CD1c-positive myeloid dendritic cell (primary cell): ENCODE measurements at regions not wholly inside any gene's neighbourhood (a gene's known extent, or its start where the extent isn't known, plus 50 kb on each side); places are given as distances from the start of the nearest gene placed in this dataset.

Source experiments
- DNase-seq: peaks from one replicate; pipeline ENCODE4 v3.0.0-alpha.2; 2016; ENCODE audit errors: extremely low spot score

DNA sequence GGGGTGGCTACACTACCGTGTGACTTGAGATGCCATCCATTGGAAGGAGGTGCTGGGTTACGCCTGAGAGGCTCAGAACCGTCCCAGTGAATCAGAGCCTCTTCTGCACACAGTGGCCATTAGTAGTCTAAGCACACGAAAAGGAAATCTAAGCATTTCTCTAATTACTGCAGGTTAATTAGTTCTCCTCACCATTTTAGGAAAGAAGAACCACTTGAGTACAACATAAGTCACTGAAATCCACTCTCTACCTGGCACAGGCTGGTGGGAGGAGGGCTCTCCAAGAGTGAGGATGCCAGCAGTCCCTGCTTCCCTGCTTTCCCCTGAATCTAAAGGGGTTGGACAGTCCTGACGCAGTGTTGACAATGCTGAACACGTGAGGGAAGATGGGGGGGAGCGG, 606.3 kb downstream of the NPHP4 start:
- DNase-seq = no peak

DNA sequence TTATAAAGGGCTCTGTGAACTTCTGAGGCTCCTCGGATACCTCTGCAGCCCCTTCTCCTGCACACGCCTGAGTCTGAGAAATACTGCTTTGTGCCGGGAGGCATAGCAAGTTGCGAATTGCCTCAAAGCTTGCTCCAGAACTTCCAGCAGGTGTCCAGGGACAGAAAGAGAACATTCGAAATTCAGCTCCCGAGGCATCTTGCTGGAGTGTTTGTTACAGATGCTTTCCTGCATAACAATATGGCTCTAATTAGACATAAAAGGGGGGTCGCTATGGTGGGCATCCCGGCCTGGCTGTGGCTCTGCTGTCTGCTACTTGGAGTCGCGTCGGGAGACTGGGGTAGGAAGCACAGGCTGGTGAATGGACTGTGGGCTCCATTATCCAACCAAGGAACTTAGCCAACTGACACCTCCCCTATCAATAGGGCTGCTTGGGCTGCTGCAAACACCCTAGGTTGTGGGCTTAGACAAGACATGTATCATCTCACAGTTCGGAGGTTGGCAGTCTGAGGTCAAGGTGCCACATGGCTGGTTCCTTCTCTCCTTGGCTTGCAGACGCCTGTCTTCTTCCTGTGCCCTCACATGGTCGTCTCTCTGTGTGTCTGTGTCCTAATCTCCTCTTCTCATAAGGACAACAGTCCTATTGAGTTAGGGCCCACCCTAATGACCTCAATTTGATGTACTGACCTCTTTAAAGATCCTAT, 607.0 kb downstream of the NPHP4 start:
- DNase-seq = no peak

DNA sequence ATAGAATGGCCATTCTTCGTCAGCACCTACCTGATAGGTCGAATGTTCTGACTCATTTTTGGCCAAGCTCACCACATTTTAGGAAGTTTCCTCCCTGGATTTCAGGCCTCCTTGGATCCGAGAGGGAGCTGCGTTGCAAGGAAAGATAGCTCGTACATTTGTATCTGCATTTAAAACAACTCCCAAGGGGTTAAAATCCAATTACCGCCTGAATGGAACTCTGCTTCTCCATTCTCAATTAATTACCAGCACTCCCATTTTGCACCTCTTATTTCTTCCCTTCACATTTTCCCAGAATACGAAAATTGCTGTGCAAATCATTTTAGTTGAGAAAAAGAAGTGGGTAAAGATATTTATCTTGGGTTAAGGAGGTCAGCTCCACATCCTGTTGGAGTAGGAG, 610.7 kb downstream of the NPHP4 start:
- no peak for DNase-seq

DNA sequence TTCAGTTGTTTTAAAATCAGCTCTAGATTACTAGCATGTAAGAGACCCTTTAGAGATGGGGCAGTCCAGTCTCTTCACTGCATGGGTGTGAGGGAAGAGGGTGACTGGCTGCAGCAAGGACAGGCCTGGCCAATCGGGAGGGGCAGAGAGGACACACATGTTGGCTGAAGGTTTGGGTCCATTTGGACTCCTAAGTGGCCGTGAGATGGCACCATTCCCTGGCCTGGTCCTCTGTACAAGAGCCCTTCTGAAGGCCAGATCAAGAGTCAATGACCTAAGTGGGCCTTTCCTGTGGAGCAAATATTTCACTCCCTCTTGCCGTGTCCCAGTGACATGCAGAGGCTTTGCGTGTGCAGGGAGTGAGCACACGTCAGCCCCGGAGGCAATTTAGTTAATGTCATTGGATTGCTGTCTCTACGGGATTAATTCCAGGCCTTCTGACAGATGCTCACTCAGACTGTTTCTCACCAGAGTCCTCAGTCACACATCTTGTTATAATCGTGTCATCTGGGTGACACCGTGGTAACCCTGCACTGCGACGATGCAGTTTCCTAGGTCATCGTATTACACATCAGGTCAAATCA, 613.0 kb downstream of the NPHP4 start:
- DNase-seq = no peak

DNA sequence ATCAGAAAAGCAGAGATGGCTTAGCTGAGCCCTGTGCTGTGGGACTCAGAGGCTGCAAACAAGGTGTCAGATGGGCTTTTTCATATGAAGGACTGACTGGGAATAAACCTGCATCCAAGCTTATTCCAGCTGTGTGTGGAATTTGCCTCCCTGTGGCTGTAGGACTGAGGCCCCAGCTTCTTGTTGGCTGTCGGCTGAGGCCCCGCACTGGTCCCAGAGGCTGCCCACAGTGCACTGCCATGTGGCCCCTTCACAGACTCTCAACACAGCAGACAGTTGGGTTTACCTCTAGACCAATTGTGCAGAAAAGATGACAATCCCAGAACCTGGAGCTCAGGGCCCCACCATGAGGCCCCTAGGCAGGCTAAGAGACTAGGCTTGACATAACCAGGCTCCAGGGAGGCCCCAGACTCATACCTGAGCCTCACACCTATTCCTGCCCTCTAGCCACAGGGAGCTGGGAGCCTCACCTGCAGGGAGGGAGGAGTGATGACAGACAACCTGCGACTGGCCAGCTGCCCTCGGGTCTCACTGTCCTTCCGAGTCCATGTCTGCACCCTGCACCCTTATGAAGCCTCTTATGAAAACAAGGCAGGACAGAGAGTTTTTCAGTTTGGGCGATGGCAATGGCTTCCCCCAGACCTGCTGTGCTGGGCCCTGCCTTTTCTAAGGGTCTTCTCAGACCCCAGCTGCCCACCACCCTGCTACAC, 615.5 kb downstream of the NPHP4 start:
- no peak for DNase-seq

DNA sequence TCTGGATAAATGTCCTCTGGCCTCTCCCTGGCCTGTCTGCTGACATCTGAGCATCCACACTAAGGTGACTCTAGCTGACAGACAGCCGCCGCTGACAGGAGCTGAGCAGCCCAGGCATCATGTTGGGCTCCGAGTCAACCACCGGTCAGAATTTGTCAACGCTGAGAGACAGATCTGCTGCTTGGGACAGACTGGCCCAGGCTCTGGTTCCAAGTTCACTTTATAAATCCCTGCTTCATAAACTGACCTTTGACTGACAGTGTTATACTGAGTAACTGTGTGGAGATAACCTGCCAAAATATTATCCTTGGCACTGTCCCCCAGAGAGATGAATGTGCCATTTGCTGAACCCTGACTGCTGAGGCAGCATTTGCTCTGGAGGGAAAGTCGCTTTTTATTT, 616.7 kb downstream of the NPHP4 start:
- DNase-seq = no peak

DNA sequence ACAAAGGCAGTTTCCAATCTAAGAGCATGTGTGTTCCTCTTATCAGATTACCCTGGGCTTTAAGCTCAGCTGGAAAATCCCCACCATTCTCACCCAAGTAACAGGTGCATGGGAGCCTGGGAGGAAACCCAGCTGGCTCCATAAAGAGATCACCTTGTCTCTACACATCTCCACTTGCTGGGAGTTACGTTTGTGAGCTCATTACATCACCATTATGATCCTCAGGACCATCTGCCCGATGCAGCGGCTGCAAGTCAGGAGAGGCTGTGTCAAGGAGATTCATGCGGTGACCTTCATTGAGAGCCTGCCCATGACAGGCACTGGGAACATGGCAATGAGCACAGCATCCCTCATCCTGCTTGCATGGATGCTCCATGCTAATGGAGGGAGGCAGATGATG, 618.0 kb downstream of the NPHP4 start:
- DNase-seq = no peak

DNA sequence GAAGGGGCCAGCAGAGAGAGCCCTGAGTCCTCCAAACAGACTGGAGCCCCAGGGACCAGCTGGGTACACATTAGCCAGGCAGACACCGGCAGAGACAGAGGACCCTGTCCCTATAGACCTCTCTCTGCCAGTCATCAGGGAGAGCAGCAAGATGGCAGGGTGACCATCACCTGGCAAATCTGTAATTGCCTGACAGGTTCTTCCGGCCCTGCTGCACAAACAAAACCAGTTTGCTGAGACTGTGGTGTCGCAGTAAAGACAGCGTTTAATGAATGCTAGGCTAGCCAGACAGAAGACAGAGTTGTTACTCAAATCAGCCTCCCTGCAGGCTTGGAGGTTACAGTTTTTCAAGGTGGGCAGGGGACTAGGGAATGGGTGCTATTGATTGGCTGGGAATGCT, 618.9 kb downstream of the NPHP4 start:
- no peak for DNase-seq

DNA sequence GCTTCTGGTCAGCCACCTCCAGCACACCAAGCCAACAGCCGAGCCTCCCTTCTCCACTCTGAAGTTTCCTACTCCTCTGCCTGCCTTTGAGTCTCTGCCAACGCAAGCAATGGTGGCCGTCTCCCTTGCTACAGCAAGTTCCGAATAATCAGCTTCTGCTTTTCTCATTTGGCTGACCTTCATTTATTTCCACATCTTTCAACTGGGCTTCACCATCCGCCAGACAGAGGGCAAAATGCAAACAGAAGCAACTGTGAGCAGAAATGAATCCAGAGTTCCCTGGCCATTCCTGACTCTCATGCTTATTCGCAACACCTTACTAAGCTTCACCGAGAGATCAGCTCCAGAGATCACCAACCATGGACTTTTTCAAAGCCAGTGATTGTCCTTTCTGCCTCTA, 621.0 kb downstream of the NPHP4 start:
- no peak for DNase-seq

DNA sequence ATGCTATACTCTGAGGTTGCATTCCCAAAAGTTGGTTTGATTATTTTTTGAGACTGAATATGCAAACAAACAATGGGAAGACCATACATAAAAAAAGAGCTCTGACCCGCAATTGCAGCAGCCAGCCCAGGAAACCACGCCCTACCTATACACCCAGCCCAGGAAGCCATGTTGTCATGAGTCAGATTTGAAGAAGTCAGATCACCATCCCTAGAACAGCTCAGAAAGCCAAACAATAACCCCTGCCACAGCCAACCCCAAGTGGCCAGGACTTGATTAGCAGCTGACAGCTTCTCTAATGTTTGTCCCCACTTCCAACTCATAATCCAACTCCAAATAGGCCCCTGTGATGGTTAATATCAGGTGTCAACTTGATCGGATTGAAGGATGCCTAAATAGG, 621.9 kb downstream of the NPHP4 start:
- DNase-seq = no peak

DNA sequence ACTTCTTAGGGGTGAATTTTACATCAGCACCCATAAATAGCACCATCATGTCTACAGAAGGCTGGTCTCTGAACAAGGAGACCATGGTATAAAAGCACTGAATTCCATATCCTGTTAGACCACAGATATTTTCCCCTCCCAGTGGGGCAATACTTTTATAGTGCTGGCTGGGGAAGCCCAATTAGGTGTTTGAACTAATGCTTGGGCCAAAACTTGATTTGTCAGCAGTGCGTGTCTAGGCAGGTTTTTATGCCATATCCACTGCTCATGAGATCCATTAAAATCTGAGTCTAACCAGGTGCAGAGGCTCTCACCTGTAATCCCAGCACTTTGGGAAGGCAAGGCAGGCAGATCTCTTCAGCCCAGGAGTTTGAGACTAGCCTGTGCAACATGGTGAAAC, 623.0 kb downstream of the NPHP4 start:
- no peak for DNase-seq

DNA sequence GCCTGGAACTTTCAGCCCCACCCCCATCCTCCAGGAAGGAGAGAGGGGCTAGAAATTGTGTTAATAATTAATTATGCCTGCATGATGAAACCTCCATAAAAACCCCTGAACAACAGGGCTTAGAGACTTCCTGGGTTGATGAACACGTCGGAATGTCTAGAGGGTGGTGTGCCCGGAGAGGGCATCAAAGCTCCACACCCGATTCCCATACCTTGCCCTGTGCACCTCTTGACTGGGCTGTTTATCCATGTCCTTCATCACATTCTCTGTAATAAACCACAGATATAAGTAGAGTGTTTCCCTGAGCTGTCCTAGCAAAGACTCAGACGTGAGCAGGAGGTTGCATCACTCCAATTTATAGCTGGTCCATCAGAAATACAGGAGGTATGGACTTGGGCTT, 624.0 kb downstream of the NPHP4 start:
- no peak for DNase-seq

DNA sequence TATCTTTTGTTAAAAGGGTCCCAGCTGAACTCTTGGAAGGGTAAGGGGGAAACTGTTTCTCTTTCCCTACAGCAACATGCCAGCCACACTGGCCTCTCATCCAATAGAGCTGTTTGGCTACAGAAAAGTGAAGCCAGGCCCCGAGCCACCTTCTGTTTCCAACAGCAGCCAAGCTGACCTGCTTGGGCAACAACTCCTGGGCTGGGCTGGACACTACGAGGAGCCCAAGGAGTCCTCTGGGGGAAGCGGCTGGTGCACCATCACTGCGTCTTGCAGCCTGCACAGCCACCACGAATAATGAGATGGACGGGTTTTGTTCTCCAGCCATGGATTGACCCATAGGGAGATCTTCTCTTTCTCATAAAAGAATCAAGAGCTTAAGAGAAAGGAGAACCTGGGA, 624.9 kb downstream of the NPHP4 start:
- no peak for DNase-seq

DNA sequence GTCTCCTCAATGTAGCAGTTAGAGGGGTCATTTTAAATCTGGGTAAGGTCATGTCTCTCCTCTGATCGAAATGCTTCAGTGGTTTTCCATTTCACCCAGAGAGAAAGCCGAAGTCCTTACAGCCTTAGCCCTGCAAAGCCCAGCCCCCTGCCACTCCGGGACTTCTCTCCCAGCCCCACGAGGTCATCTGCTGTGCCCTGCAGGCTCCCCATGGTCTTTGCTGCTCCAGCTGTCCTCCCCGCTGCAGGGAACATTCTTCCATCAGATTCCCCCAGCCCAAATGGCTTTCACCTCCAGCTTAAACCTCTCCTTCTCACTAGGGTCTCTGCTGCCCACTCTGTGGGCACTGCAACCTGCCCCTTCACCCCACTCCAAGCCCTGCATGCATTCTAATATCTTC, 626.5 kb downstream of the NPHP4 start:
- no peak for DNase-seq

DNA sequence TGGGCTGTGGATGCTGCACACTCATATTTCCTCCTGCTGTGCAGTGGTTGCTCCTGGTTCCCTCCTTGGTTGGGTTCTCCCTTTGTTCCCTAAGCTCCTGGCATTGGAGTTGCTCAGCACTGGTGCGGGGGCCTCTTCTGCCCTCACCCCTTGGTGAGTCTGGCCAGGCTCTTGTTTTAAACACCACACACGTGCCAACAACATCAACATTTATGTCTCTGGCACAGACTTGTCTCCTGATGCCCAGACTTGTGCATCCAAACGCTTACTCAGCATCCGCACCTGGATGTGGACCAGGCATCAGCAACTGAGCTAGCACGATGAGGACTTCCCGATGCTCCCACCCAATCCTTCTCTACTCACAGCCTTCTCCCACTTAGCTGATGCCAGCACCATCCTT, 627.6 kb downstream of the NPHP4 start:
- DNase-seq = no peak

DNA sequence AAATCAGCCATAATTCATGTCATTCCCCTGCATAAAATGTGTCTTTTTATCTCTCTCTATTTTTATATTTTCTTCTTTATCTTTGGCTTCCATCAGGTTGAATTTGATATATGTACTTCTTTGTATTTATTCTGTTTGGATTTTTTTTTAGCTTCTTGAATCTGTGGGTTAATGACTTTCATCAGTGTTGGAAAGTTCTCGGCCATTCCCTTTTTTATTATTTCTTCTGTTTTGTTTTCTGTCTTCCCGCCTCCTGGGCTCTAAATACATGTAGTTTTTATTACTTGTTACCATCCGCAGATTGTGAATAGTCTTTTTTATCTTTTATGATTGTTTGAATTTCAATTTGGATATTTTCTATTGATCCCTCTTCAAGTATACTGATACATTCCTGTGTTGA, 637.5 kb downstream of the NPHP4 start:
- DNase-seq = no peak

DNA sequence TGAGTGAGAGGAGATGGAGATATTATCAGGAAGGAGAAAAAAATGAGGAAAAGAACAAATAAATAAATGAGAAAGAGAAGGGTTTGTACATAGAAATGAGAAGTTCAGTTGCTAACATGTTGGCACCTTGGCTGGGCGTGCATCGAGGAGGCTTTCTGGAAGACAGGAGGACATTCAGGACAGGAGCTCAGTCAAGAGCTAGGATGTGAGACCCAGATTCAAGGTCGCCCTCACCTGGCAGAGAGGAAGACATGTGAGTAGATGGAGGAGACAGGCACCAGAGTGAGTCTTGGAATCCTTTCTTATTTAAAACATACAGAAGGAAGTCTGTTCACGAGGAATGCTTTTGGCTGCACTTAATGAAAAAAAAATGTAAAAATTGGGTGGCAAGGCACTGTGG, 640.9 kb downstream of the NPHP4 start:
- no peak for DNase-seq

DNA sequence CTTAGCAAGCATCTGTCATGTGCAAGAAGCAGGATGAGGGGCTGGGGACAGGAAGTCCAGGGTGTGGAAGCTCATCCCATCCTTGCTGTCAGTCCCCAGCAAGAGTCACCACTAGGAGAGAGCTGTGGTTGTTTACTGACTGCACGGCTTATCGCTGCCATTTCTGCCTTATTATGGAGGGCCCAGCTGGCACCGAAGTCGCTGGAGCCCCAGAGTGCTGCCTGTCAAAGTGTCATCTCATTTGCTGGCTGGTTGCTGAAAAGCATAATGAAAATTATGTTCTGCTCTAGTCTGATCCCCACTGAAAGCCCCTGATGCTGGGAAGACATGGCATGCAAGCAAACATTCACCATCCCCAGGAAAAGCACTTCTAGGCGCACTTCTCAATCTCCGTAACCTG, 642.7 kb downstream of the NPHP4 start:
- DNase-seq = no peak

DNA sequence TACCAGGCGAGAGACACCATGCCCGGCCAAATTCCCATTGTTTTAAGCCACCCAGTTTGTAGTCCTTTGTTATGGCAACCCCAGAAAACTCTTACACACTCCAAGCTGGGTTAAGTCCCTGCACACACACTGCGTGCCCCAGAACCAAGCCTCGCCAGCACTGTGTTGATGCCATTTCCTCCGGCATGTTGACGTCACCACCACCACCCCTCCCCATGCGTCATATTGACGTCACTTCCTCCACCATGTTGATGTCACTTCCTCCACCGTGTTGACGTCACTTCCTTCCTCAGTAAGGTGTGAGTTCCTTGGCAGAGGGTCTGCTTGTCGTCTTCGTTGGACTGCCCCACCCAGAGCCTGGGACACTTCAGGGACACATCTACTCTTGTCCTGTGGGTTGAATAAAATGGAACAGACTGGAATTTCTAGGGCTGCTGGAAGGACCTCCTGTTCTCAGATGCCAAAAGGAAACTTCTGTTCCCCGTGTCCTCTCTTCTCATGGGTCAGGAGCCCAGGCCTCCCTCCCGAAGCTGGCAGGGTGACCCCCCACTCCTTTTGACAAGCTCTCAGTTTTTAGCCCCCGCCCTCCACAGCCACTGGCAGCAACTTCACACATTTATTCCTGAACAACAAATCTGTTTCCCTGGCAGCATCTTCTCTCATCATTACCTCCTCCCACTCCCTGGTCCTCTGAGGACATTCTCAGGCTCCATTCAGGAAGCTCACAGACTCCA, 643.3 kb downstream of the NPHP4 start:
- no peak for DNase-seq

DNA sequence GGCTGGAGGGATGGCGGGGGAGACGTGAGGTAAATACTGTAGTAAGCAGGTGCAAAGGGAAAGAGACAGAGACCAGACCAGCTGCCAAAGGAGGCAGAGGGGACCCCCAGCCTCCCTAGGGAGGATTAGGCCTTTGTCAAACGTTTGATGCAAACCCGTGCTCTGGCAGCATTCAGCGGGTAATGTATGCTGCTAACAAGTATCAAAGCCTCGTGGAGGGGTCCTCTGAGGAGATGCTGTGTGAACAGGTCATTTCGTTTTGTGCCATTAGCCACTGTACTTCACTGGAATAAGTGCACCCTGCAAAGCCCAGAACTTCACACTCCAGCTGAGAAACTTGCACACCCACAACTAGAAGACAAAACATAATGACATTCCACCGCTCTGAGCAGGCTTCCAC, 644.5 kb downstream of the NPHP4 start:
- no peak for DNase-seq

DNA sequence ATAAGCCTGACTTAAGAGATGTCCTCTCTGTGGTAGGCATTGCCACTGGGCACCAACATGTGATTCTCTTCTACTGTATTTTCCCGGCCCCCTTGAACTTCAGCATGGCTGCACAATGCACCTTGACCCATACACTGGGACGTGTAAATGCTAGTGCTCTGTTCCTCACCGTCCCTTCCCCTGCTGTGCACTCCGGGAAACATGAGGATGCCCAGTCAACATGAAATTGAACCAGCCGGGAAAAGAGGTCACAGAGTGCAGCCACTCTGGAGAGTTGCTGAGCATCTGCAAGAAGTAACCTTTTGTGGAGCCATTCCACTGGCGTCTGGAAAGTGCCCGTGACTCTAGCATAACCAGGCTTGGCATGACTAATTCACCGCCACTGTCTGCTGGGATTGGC, 646.7 kb downstream of the NPHP4 start:
- no peak for DNase-seq

DNA sequence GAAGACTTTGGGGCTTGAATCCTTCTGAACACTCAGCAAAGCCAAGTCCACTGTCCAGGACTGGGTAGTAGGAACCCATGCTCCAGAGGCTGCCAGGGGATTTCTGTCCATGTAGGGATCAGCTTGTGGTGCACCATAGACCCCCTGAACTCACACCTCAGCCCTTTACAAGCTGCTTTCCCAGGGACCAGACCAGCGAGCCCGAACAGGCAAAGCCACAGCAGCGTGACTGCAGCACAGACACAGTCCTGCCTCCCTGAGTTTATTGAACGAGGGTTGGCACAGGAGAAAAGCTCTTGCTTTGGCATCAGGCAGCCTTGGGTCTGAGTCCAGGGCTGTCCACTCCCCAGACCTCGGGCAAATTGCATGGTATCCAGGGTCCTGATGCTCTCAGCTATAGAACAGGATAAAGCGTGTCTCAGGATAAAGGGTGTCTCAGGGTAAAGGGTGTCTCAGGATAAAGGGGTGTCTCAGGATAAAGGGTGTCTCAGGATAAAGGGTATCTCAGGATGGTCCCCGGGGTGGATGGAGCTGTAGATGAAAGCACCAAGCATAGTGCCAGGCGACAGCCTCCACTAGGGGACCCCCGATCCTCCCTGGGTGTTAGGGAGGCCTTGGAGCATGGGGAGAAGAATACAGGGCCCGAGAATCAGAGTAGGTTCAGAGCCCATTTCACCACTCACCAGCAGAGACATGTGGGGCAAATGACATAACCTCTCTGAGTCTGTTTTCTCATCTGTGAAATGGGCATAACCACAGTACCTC, 648.8 kb downstream of the NPHP4 start:
- no peak for DNase-seq
